ENCODE measurements at regions not wholly inside any gene's neighbourhood (a gene's known extent, or its start where the extent isn't known, plus 50 kb on each side); places are given as distances from the start of the nearest gene placed in this dataset.
"Not testable (repeated sequence)": the region's sequence is repeated elsewhere in the genome, so short reads cannot be mapped to it uniquely, and the experiment has no call there.

DNA sequence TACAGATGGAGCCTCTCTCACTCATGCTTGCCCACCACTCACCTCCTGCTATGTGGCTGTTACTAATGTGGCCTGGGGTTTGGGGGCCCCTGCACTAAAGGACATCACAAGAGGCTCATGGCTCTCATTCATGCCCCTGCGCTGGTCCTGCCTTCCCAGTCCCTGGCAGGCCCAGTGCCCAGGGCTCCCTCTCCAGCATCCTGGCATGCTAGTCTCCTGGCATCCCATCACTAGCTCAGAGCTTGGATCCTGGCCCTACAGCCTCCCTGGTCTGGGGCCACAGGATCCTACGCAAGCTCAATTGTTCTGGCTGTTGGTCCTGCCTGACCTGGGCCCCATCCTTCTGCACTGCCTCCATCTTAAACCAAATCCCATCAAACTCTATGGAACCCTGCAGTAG is 685.4 kb downstream of the PTPRU start:
- TF ChIP-seq CTCF (IDR thresholded peaks at IDR 0.05; ENCODE audit: borderline replicate concordance, insufficient read depth, low read depth, low read length) = no peak
- H3K4me3 ChIP-seq (ENCODE audit: low read depth, low read length) = no peak overlapping the region

- no peak overlapping the region for H3K4me3 ChIP-seq (ENCODE audit: low read depth, low read length)
- TF ChIP-seq CTCF (IDR thresholded peaks at IDR 0.05; ENCODE audit: borderline replicate concordance, insufficient read depth, low read depth, low read length) = no peak
Observed at GRCh38 chr1:29920784-29921183, 684.5 kb downstream of the PTPRU start.

- no peak overlapping the region for H3K4me3 ChIP-seq (ENCODE audit: low read depth, low read length)
- TF ChIP-seq CTCF (IDR thresholded peaks at IDR 0.05; ENCODE audit: borderline replicate concordance, insufficient read depth, low read depth, low read length) = no peak
Observed at GRCh38 chr1:29920316-29920715, 684.0 kb downstream of the PTPRU start.

GRCh38 chr1:29919041-29919440 is 682.7 kb downstream of the PTPRU start:
- not testable (repeated sequence) for H3K4me3 ChIP-seq (ENCODE audit: low read depth, low read length)

- H3K4me3 ChIP-seq (ENCODE audit: low read depth, low read length) = no peak overlapping the region
- TF ChIP-seq CTCF (IDR thresholded peaks at IDR 0.05; ENCODE audit: borderline replicate concordance, insufficient read depth, low read depth, low read length) = no peak
Observed at GRCh38 chr1:29916656-29917369, 680.5 kb downstream of the PTPRU start.

GRCh38 chr1:29914936-29915335 is 678.6 kb downstream of the PTPRU start:
- TF ChIP-seq CTCF (IDR thresholded peaks at IDR 0.05; ENCODE audit: borderline replicate concordance, insufficient read depth, low read depth, low read length) = no peak
- H3K4me3 ChIP-seq (ENCODE audit: low read depth, low read length) = no peak overlapping the region

GRCh38 chr1:29912425-29912824 is 676.1 kb downstream of the PTPRU start:
- peak; percentile 19; the same call in 1 of the 2 replicates for TF ChIP-seq CTCF (IDR thresholded peaks at IDR 0.05; ENCODE audit: borderline replicate concordance, insufficient read depth, low read depth, low read length)
- H3K4me3 ChIP-seq (ENCODE audit: low read depth, low read length) = no peak overlapping the region

Measured in GM12875 (cell line).